Stimulated activated naive CD8-positive, alpha-beta T cell treated with anti-CD3 and anti-CD28 coated beads, Interleukin-15, amount 100 ng/mL, for 72 hours (primary cell): ENCODE measurements at regions not wholly inside any gene's neighbourhood (a gene's known extent, or its start where the extent isn't known, plus 50 kb on each side); places are given as distances from the start of the nearest gene placed in this dataset.
A peak's percentile ranks its signal among the peaks of the same experiment; 100 is the strongest.

Experiments
- ATAC-seq: fragments of 150-1000 bp; cut with Tn5 transposase; 2 replicates; pipeline ENCODE4 v1.10.0; 2021; ENCODE audit warnings: mild to moderate bottlenecking, moderate library complexity
- DNase-seq, 2 donors: peaks; one replicate each; pipeline ENCODE4 v3.0.0; 2021 to 2022
- H3K27ac Mint-ChIP-seq, 2 donors: one replicate each; pipeline ENCODE4 v1.8.0; 2022; ENCODE audit warnings: mild to moderate bottlenecking in 2 of 2, mixed read lengths in 2 of 2, moderate library complexity in 2 of 2
- H3K27me3 Mint-ChIP-seq: one replicate; pipeline ENCODE4 v1.8.0; 2022; ENCODE audit warnings: mixed read lengths
- H3K4me1 Mint-ChIP-seq: one replicate; pipeline ENCODE4 v1.8.0; 2022; ENCODE audit warnings: mild to moderate bottlenecking, mixed read lengths
- H3K4me3 Mint-ChIP-seq, 2 donors: one replicate each; pipeline ENCODE4 v1.8.0; 2022; ENCODE audit warnings: mild to moderate bottlenecking in 2 of 2, mixed read lengths in 2 of 2, moderate library complexity in 1 of 2
- H3K9me3 Mint-ChIP-seq, 2 donors: one replicate each; pipeline ENCODE4 v1.8.0; 2022; ENCODE audit warnings: mixed read lengths in 2 of 2

DNA sequence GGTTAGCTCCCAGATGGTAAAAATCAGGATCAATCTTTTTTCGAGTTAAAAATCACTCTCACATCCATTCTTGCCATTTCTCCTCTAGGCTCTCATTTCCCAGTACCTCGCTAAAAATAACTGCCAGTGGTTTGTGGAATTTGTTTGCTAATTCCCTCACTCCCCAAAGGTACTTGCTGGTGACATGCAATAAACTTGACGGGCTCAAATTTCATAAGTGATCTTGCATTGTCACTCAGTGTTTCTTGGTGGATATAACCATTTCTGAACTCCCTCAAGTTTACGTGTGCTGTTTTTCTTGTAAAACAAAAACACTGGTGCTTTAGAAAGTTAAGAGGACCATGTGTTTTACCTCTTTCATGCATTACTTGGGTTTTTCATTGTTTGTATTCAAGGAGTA, 399.2 kb upstream of the MKI67 start:
- Mint-ChIP-seq H3K4me1 (no peaks in the 10 kb centered on the region), H3K9me3 (peaks cover 4% of the 10 kb centered on the region in 2 donors), H3K4me3 (no peak overlapping the region)

DNA sequence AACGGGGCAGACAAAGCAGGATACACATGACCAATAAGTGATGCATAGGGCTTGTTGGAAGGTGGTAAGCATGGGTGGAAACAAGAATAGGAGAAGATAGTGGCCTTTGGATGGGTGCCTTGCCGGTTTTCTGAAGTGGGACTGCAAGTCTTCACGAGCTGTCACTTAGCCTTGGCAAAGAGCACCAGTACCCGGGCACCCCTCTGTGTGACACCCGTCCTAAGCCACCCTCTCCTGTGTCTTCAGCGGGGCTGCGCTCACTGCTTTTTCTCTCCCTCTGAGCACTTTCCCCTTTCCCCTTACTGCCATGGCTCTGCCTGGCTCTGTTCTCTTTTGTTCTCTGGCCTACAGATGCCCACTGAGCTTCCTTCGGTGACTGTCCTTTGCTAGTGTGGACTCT, 399.7 kb upstream of the MKI67 start:
- H3K27ac Mint-ChIP-seq, result no peak overlapping the region
- H3K9me3 Mint-ChIP-seq, result no peaks in the 10 kb centered on the region
- ATAC-seq (no peak), DNase-seq (no peak)
- H3K4me3 Mint-ChIP-seq, result no peak overlapping the region
- peaks cover 14% of the 10 kb centered on the region for H3K27me3 Mint-ChIP-seq
- no peaks in the 10 kb centered on the region for H3K4me1 Mint-ChIP-seq

More for the DNA sequence above, 399.2 kb upstream of the MKI67 start:
- ATAC-seq, result no peak
- Mint-ChIP-seq H3K27ac (no peak overlapping the region), H3K27me3 (peaks cover 14% of the 10 kb centered on the region)
- DNase-seq, result no peak

DNA sequence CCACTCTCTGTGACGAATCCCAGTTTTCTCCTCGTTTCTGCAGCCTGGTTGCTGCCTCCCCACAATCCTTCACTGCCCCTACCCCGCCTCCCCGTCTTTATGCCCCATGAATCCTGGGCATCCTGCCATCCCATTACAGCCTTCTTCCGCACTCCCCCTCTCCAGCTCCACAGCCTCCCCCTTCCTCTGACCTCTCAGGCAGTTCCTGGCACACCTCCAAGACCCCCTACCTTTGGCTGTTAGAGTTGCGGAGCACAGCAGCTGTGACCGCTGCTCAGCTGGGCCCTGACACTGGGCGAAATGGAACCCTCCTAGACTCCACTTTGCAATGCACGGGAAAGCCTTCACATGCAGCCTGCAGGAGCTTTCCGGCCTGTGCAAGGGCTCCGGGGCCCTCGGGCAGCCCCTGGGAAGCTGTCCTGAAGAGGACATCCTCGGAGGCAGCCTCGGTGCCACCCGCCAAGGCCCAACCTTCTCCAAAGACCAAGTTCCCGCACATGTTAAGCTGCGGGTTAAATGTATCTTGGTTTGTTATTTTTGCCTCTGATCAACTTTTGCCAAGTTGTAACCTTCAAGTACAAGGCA, 400.7 kb upstream of the MKI67 start:
- ATAC-seq (no peak), DNase-seq (no peak)
- Mint-ChIP-seq H3K9me3 (no peaks in the 10 kb centered on the region), H3K4me3 (no peak overlapping the region), H3K27ac (no peak overlapping the region), H3K27me3 (peaks cover 15% of the 10 kb centered on the region), H3K4me1 (no peaks in the 10 kb centered on the region)

DNA sequence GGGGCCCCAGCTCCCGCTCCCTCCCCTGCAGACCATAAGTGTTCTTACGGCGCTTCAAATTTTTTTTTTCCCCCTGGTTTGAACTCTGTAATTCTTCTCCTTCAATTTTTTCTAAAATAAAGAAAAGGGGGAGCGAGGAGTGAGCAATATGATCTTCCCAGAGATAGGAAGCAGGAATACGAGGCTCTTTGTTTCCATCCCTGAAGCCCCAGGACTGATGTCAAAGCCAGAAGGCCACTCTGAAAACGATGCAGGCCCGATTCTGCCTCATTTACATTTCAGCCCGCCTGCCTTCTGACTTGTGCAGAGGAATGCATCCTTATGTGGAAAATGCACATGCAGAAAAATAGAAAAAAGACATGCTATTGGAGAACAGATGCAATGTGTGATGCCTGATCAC, 401.5 kb upstream of the MKI67 start:
- H3K9me3 Mint-ChIP-seq, result no peaks in the 10 kb centered on the region
- H3K27ac Mint-ChIP-seq, result no peak overlapping the region
- DNase-seq, result no peak

DNA sequence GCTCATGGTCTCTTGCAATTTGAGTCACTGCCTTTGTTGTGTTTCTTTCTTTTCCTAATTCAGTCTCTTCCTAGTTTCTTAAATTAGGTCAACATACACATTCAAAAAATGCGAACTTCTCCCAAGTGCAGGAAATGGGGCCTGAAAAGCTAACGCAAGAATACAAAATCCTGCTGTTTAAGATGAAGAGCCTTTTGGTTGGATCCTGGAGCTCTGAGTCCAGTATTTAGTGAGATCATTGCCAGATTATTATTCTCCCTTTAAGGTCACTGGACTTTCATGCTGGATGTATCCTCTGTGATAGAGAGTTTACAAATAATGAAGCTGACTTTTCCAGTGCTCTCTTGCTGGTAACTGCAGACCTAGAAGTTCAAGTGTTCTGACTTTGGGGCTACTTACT, 401.9 kb upstream of the MKI67 start:
- Mint-ChIP-seq H3K4me3 (no peak overlapping the region), H3K27me3 (peaks cover 24% of the 10 kb centered on the region), H3K4me1 (no peaks in the 10 kb centered on the region), H3K9me3 (no peaks in the 10 kb centered on the region), H3K27ac (no peak overlapping the region)
- ATAC-seq (no peak), DNase-seq (no peak)

More for the DNA sequence above, 401.5 kb upstream of the MKI67 start:
- H3K4me3 Mint-ChIP-seq, result no peak overlapping the region
- peaks cover 23% of the 10 kb centered on the region for H3K27me3 Mint-ChIP-seq
- no peak for ATAC-seq
- H3K4me1 Mint-ChIP-seq, result no peaks in the 10 kb centered on the region

DNA sequence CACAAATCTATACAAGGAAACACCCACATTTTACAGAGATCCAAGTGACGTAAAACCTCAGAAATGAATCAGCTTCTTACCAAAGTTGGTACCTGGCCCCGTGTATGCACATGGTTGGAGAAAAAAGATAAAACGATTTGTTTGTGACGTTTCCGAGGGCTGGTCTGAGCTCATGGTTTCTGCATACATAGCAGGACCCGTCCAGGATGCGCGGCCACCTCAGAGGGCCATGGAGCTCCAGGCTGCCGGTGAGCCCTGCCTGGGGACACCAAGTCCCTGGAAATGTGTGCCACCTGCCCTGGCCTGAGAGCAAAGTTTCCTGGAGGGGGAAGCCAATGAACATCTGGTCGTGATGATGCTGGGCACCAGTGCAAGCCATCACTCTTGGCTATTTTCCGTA, 402.6 kb upstream of the MKI67 start:
- Mint-ChIP-seq H3K27me3 (peaks cover 24% of the 10 kb centered on the region), H3K27ac (no peak overlapping the region), H3K4me1 (no peaks in the 10 kb centered on the region), H3K9me3 (no peaks in the 10 kb centered on the region), H3K4me3 (no peak overlapping the region)
- ATAC-seq (no peak), DNase-seq (no peak)

DNA sequence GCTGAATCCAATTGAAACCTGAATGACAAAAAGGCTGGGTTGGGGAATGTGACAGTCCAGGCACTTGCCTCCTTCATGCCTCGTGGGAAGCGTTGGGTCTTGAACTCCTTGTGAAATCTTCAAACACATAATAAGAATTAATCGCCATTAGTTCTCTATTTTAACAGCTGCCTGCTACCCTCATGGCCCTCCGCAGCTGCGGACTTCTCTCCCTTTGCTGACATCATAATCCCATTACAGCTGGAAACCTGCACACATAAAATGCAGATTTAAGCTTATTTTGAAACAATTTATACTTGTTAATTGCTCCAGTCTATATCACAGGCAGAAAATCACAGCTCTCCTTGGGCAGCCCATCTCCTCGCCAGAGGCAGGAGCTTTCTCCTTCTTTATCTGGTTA, 403.0 kb upstream of the MKI67 start:
- H3K27me3 Mint-ChIP-seq, result peaks cover 22% of the 10 kb centered on the region
- H3K4me3 Mint-ChIP-seq, result no peak overlapping the region
- no peak for ATAC-seq
- no peak for DNase-seq
- H3K4me1 Mint-ChIP-seq, result no peaks in the 10 kb centered on the region
- no peaks in the 10 kb centered on the region for H3K9me3 Mint-ChIP-seq
- no peak overlapping the region for H3K27ac Mint-ChIP-seq

DNA sequence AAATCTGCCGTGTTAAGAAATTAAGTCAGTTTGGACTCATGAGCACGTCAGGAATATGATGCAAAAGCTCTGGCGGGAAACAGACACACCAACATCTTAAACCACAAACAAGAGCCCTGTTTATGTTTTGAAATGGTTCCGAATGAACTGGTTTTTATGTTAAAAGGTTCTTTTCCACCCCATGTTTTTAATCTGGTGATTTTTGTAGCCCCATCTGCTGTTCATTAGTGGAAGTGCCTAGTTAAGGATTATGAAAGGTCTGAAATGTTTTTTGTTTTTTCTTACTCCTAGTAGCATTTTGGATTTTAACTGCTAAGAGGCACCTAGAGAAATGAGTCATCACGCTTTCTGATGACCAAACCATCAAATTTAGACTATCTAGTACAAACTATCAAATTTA, 404.1 kb upstream of the MKI67 start:
- no peak overlapping the region for H3K4me3 Mint-ChIP-seq
- DNase-seq, result no peak
- H3K9me3 Mint-ChIP-seq, result no peaks in the 10 kb centered on the region
- no peak overlapping the region for H3K27ac Mint-ChIP-seq
- no peaks in the 10 kb centered on the region for H3K4me1 Mint-ChIP-seq
- ATAC-seq, result no peak
- peaks cover 17% of the 10 kb centered on the region for H3K27me3 Mint-ChIP-seq

DNA sequence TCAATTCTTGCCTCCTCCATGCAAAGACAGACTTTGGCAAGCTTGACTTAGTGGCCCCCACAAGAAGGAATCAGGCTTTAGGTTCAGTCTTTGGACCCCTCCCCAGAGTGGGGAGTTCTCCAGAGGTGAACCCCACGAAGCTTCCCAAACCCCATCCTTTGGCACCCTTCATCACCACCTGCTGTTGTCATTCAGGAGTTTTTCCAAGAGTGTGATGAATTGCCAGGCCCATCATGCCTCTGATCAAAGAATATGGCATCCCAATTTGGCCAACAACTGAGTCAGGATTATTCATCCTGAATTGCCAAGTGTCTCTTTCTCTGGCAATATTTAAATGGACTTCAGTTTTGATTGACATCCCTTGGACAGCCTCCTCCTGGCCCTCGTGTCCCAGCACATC, 404.7 kb upstream of the MKI67 start:
- ATAC-seq, result no peak
- H3K27ac Mint-ChIP-seq, result no peak overlapping the region
- DNase-seq, result no peak
- no peaks in the 10 kb centered on the region for H3K4me1 Mint-ChIP-seq
- no peak overlapping the region for H3K4me3 Mint-ChIP-seq
- peaks cover 19% of the 10 kb centered on the region for H3K27me3 Mint-ChIP-seq
- H3K9me3 Mint-ChIP-seq, result no peaks in the 10 kb centered on the region

DNA sequence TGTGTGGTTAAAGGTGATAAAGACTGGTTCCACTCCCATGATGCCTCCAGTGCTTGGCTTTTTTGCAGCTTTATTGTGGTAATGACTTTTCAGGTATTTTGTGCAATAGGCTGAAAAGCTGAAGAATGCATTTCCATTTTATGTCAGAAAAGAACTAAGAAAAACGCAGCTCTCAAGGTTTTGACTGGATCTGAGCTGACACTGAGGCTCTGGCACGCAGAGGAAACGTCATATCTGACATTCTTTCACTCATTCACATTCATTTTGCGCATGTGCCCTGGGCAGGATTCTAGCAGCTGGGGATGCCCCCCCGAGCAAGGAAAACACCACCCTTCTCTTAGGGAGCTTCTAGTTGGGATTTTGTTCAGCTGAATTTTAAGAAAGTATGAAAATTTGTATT, 408.5 kb upstream of the MKI67 start:
- no peak for ATAC-seq
- Mint-ChIP-seq H3K4me3 (no peak overlapping the region), H3K27me3 (peaks cover 36% of the 10 kb centered on the region), H3K27ac (no peak overlapping the region), H3K9me3 (no peaks in the 10 kb centered on the region), H3K4me1 (no peaks in the 10 kb centered on the region)
- DNase-seq, result no peak

DNA sequence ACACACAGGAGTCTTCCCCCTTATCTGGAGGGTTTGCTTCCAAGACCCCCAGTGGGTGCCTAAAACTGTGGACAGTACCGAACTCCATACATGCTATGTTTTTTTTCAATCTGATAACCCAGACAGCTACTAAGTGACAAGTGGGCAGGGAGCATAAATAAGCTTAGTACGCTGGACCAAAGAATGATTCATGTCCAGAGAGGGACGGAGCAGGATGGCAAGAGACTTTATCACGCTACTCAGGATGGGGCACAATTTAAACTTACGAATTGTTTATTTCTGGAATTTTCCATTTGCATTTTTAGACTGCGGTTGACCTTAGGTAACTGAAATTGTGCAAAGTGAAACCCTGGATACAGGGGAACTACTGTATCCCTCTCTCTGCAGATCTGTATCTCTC, 410.0 kb upstream of the MKI67 start:
- DNase-seq (no peak), ATAC-seq (no peak)
- peak overlapping the region in 1 of 2 donors; percentile 55 for H3K27ac Mint-ChIP-seq
- no peaks in the 10 kb centered on the region for H3K9me3 Mint-ChIP-seq
- no peak overlapping the region for H3K4me3 Mint-ChIP-seq
- H3K27me3 Mint-ChIP-seq, result peaks cover 48% of the 10 kb centered on the region
- H3K4me1 Mint-ChIP-seq, result no peaks in the 10 kb centered on the region

DNA sequence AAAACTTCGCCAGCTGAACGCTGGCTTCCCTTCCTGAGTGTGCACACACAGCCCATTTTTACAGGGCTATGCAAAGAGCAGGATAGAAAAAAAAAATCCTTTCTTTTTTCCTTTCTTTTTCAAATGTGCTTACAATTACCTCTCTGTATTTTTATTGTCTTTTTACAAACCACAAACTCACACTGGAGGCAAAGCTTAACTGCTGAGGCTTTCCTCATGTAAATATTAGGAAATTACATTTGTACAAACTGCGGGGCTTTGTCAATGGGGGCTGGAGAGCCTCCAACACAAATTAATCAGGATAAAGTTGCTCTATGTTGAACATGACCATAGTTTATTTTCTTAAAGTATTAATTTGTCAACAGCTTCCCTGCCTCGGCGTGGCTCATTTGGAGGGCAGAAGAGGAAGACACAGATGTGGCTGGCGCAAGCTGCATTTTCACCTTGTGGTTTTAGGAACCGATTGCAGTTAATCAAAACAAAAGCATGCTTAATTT, 411.7 kb upstream of the MKI67 start:
- DNase-seq (no peak), ATAC-seq (no peak)
- peaks cover 54% of the 10 kb centered on the region for H3K27me3 Mint-ChIP-seq
- H3K4me3 Mint-ChIP-seq, result no peak overlapping the region
- H3K4me1 Mint-ChIP-seq, result no peaks in the 10 kb centered on the region
- no peaks in the 10 kb centered on the region for H3K9me3 Mint-ChIP-seq
- H3K27ac Mint-ChIP-seq, result no peak overlapping the region

DNA sequence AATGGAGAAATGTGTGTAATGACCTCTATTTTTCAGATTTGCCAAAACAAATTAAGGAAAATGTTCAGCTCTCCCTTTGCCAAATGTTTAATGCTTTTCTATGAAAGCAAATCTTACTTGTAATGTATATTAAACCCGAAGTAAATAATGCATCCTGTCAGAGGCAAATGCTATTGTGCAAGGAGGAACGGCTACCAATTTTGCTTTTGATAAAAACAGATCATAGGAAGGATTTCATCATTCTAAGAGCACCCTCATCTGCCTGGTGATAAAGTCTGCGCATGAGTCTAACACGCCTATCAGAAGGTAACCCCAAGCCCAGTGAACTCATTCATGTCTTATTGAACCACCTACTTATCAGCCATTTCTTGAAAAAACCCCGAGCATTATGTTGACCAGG, 412.4 kb upstream of the MKI67 start:
- DNase-seq, result no peak
- ATAC-seq, result no peak
- no peak overlapping the region for H3K27ac Mint-ChIP-seq
- H3K4me3 Mint-ChIP-seq, result no peak overlapping the region
- peaks cover 57% of the 10 kb centered on the region for H3K27me3 Mint-ChIP-seq
- no peaks in the 10 kb centered on the region for H3K4me1 Mint-ChIP-seq
- no peaks in the 10 kb centered on the region for H3K9me3 Mint-ChIP-seq

DNA sequence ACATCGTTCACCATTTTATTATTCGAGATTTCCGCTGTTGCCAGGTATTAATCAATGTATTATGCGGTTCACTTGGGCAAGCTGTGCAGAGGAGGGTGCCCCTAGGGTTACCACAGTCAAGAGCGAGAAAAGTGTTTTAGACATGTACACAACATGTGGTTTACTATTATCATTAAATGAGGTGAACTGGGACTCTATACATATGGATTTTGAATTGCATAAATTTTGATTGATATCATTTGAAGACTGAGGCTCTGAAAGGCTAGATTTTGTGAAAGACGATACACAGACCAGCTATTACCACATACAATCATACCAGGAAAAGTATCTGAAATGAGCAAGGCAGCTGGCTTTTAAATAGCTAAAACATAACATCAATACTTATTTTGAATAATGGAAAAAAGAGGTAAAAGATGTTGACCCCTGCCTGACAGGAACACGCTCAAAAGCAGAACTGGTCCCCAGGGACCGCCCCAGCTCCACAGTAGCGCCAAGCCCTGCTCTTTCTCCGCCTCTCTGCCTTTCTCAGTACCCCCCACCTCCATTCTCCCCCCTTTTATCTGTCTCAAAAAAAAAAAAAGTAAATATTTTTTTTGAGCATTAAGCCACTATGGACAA, 413.4 kb upstream of the MKI67 start:
- peak overlapping the region in 1 of 2 donors; percentile 55 for H3K27ac Mint-ChIP-seq
- ATAC-seq (no peak), DNase-seq (no peak)
- no peaks in the 10 kb centered on the region for H3K4me1 Mint-ChIP-seq
- no peak overlapping the region for H3K4me3 Mint-ChIP-seq
- peaks cover 57% of the 10 kb centered on the region for H3K27me3 Mint-ChIP-seq
- H3K9me3 Mint-ChIP-seq, result no peaks in the 10 kb centered on the region

DNA sequence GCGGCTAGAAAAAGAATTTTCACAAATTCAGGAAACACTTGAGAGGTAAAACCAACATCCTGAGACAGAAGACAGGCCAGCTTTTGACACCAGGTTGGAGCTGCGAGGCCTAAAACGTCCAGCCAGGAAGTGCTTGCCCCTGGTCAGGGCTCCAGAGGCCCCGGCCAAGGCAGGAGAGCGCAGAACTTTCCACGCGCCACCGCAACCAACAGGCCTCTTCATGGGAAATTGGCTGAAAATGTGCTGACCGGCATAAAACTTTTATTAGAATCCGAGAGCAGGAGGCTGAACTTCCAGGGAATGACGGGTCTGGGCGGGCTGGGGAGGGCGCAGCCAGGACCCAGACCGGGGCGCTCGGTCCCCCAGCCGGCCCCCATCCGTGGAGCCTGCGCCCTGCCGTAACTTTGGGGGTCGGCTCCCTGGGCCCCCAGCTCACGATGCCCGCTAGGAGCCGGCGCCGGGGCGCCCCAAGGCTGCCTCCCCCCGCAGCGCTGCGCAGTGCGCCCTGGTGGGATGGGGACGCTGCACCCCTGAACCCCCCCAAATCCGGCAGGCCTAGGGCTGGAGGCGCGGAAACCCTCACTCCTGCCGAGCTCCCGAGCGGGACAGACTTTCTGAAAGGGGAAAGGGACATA, 414.0 kb upstream of the MKI67 start:
- H3K4me3 Mint-ChIP-seq, result no peak overlapping the region
- H3K4me1 Mint-ChIP-seq, result no peaks in the 10 kb centered on the region
- H3K9me3 Mint-ChIP-seq, result no peaks in the 10 kb centered on the region
- peaks cover 57% of the 10 kb centered on the region for H3K27me3 Mint-ChIP-seq
- no peak for ATAC-seq
- DNase-seq, result no peak
- H3K27ac Mint-ChIP-seq, result no peak overlapping the region
